ENCODE measurements at regions not wholly inside any gene's neighbourhood (a gene's known extent, or its start where the extent isn't known, plus 50 kb on each side); places are given as distances from the start of the nearest gene placed in this dataset.
A peak's percentile ranks its signal among the peaks of the same experiment; 100 is the strongest.

- no peaks in the 10 kb centered on the region for H3K27me3 ChIP-seq (ENCODE audit: control insufficient read depth, insufficient read depth, low read length)
- 98% methylated on average over 10 of the region's 12 CpGs for WGBS (ENCODE audit: insufficient coverage)
- H3K4me1 ChIP-seq (ENCODE audit: control insufficient read depth, insufficient read depth, low read length) = no peaks in the 10 kb centered on the region
- H3K27ac ChIP-seq (ENCODE audit: low read depth, low read length) = no peak overlapping the region
- no peak for DNase-seq (ENCODE audit: low read depth in 4 of 6, low spot score in 6 of 6)
- H3K9me3 ChIP-seq (ENCODE audit: control insufficient read depth, insufficient read depth, low read length) = peaks cover 2% of the 10 kb centered on the region
- no peak overlapping the region for H3K4me3 ChIP-seq (ENCODE audit: low read depth, low read length)
- H3K36me3 ChIP-seq (ENCODE audit: control insufficient read depth, insufficient read depth, low read length) = no peaks in the 10 kb centered on the region
These were observed 801.5 kb downstream of the CDH9 start for GRCh38 chr5:26236936-26237335.

- no peak overlapping the region for H3K27ac ChIP-seq (ENCODE audit: low read depth, low read length)
- no peaks in the 10 kb centered on the region for H3K4me1 ChIP-seq (ENCODE audit: control insufficient read depth, insufficient read depth, low read length)
- H3K4me3 ChIP-seq (ENCODE audit: low read depth, low read length) = no peak overlapping the region
- 97% methylated on average over 6 of the region's 8 CpGs for WGBS (ENCODE audit: insufficient coverage)
- H3K36me3 ChIP-seq (ENCODE audit: control insufficient read depth, insufficient read depth, low read length) = no peaks in the 10 kb centered on the region
- no peaks in the 10 kb centered on the region for H3K27me3 ChIP-seq (ENCODE audit: control insufficient read depth, insufficient read depth, low read length)
- DNase-seq (ENCODE audit: low read depth in 4 of 6, low spot score in 6 of 6) = no peak
- H3K9me3 ChIP-seq (ENCODE audit: control insufficient read depth, insufficient read depth, low read length) = peaks cover 2% of the 10 kb centered on the region
These were observed 805.7 kb downstream of the CDH9 start for GRCh38 chr5:26232706-26233105.

- H3K4me1 ChIP-seq (ENCODE audit: control insufficient read depth, insufficient read depth, low read length) = no peaks in the 10 kb centered on the region
- no peak overlapping the region for H3K4me3 ChIP-seq (ENCODE audit: low read depth, low read length)
- no peaks in the 10 kb centered on the region for H3K36me3 ChIP-seq (ENCODE audit: control insufficient read depth, insufficient read depth, low read length)
- no peaks in the 10 kb centered on the region for H3K27me3 ChIP-seq (ENCODE audit: control insufficient read depth, insufficient read depth, low read length)
- no peaks in the 10 kb centered on the region for H3K9me3 ChIP-seq (ENCODE audit: control insufficient read depth, insufficient read depth, low read length)
- H3K27ac ChIP-seq (ENCODE audit: low read depth, low read length) = no peak overlapping the region
- WGBS (ENCODE audit: insufficient coverage) = 89% methylated on average over 7 of the region's 9 CpGs
- DNase-seq (ENCODE audit: low read depth in 4 of 6, low spot score in 6 of 6) = no peak
These were observed 807.1 kb downstream of the CDH9 start for GRCh38 chr5:26231316-26231715.

- no peak for DNase-seq (ENCODE audit: low read depth in 4 of 6, low spot score in 6 of 6)
- no peak overlapping the region for H3K4me3 ChIP-seq (ENCODE audit: low read depth, low read length)
- H3K27me3 ChIP-seq (ENCODE audit: control insufficient read depth, insufficient read depth, low read length) = no peaks in the 10 kb centered on the region
- H3K9me3 ChIP-seq (ENCODE audit: control insufficient read depth, insufficient read depth, low read length) = no peaks in the 10 kb centered on the region
- H3K4me1 ChIP-seq (ENCODE audit: control insufficient read depth, insufficient read depth, low read length) = no peaks in the 10 kb centered on the region
- H3K36me3 ChIP-seq (ENCODE audit: control insufficient read depth, insufficient read depth, low read length) = no peaks in the 10 kb centered on the region
- WGBS (ENCODE audit: insufficient coverage) = 97% methylated on average over 7 of the region's 8 CpGs
- H3K27ac ChIP-seq (ENCODE audit: low read depth, low read length) = no peak overlapping the region
These were observed 808.5 kb downstream of the CDH9 start for GRCh38 chr5:26229848-26230247.

- Histone ChIP-seq H3K9me3 (ENCODE audit: control insufficient read depth, insufficient read depth, low read length) (no peaks in the 10 kb centered on the region), H3K27ac (ENCODE audit: low read depth, low read length) (no peak overlapping the region), H3K4me1 (ENCODE audit: control insufficient read depth, insufficient read depth, low read length) (no peaks in the 10 kb centered on the region), H3K36me3 (ENCODE audit: control insufficient read depth, insufficient read depth, low read length) (no peaks in the 10 kb centered on the region), H3K4me3 (ENCODE audit: low read depth, low read length) (no peak overlapping the region), H3K27me3 (ENCODE audit: control insufficient read depth, insufficient read depth, low read length) (no peaks in the 10 kb centered on the region)
- 92% methylated on average over 6 of the region's 6 CpGs for WGBS (ENCODE audit: insufficient coverage)
- DNase-seq (ENCODE audit: low read depth in 4 of 6, low spot score in 6 of 6) = no peak
These were observed 811.1 kb downstream of the CDH9 start for GRCh38 chr5:26227245-26227644.

- WGBS (ENCODE audit: insufficient coverage) = no CpG with 5 or more reads among the region's 2 CpGs
- DNase-seq (ENCODE audit: low read depth in 4 of 6, low spot score in 6 of 6) = peak in 1 of 6 donors; percentile 49
- no peaks in the 10 kb centered on the region for H3K36me3 ChIP-seq (ENCODE audit: control insufficient read depth, insufficient read depth, low read length)
- no peaks in the 10 kb centered on the region for H3K27me3 ChIP-seq (ENCODE audit: control insufficient read depth, insufficient read depth, low read length)
- H3K27ac ChIP-seq (ENCODE audit: low read depth, low read length) = no peak overlapping the region
- no peaks in the 10 kb centered on the region for H3K4me1 ChIP-seq (ENCODE audit: control insufficient read depth, insufficient read depth, low read length)
- no peak overlapping the region for H3K4me3 ChIP-seq (ENCODE audit: low read depth, low read length)
- H3K9me3 ChIP-seq (ENCODE audit: control insufficient read depth, insufficient read depth, low read length) = no peaks in the 10 kb centered on the region
These were observed 833.3 kb downstream of the CDH9 start for GRCh38 chr5:26205121-26205520.

- DNase-seq (ENCODE audit: low read depth in 4 of 6, low spot score in 6 of 6) = no peak
- H3K9me3 ChIP-seq (ENCODE audit: control insufficient read depth, insufficient read depth, low read length) = no peaks in the 10 kb centered on the region
- H3K36me3 ChIP-seq (ENCODE audit: control insufficient read depth, insufficient read depth, low read length) = no peaks in the 10 kb centered on the region
- no peak overlapping the region for H3K27ac ChIP-seq (ENCODE audit: low read depth, low read length)
- no peaks in the 10 kb centered on the region for H3K27me3 ChIP-seq (ENCODE audit: control insufficient read depth, insufficient read depth, low read length)
- H3K4me1 ChIP-seq (ENCODE audit: control insufficient read depth, insufficient read depth, low read length) = no peaks in the 10 kb centered on the region
- H3K4me3 ChIP-seq (ENCODE audit: low read depth, low read length) = no peak overlapping the region
- 100% methylated on average over 1 of the region's 5 CpGs for WGBS (ENCODE audit: insufficient coverage)
These were observed 844.8 kb downstream of the CDH9 start for GRCh38 chr5:26193626-26194025.

- H3K4me3 ChIP-seq (ENCODE audit: low read depth, low read length) = no peak overlapping the region
- no peaks in the 10 kb centered on the region for H3K4me1 ChIP-seq (ENCODE audit: control insufficient read depth, insufficient read depth, low read length)
- DNase-seq (ENCODE audit: low read depth in 4 of 6, low spot score in 6 of 6) = no peak
- no peak overlapping the region for H3K27ac ChIP-seq (ENCODE audit: low read depth, low read length)
- no peaks in the 10 kb centered on the region for H3K36me3 ChIP-seq (ENCODE audit: control insufficient read depth, insufficient read depth, low read length)
- H3K9me3 ChIP-seq (ENCODE audit: control insufficient read depth, insufficient read depth, low read length) = no peaks in the 10 kb centered on the region
- no peaks in the 10 kb centered on the region for H3K27me3 ChIP-seq (ENCODE audit: control insufficient read depth, insufficient read depth, low read length)
These were observed 845.9 kb downstream of the CDH9 start for GRCh38 chr5:26192486-26192885.

- Histone ChIP-seq H3K4me1 (ENCODE audit: control insufficient read depth, insufficient read depth, low read length) (no peaks in the 10 kb centered on the region), H3K27ac (ENCODE audit: low read depth, low read length) (no peak overlapping the region), H3K36me3 (ENCODE audit: control insufficient read depth, insufficient read depth, low read length) (no peaks in the 10 kb centered on the region), H3K4me3 (ENCODE audit: low read depth, low read length) (no peak overlapping the region), H3K9me3 (ENCODE audit: control insufficient read depth, insufficient read depth, low read length) (no peaks in the 10 kb centered on the region), H3K27me3 (ENCODE audit: control insufficient read depth, insufficient read depth, low read length) (no peaks in the 10 kb centered on the region)
- DNase-seq (ENCODE audit: low read depth in 4 of 6, low spot score in 6 of 6) = no peak
- WGBS (ENCODE audit: insufficient coverage) = no CpG with 5 or more reads among the region's 1 CpG
These were observed 856.8 kb downstream of the CDH9 start for GRCh38 chr5:26181582-26181981.

- 88% methylated on average over 7 of the region's 7 CpGs for WGBS (ENCODE audit: insufficient coverage)
- no peaks in the 10 kb centered on the region for H3K36me3 ChIP-seq (ENCODE audit: control insufficient read depth, insufficient read depth, low read length)
- H3K4me3 ChIP-seq (ENCODE audit: low read depth, low read length) = no peak overlapping the region
- H3K27me3 ChIP-seq (ENCODE audit: control insufficient read depth, insufficient read depth, low read length) = no peaks in the 10 kb centered on the region
- no peak for DNase-seq (ENCODE audit: low read depth in 4 of 6, low spot score in 6 of 6)
- H3K27ac ChIP-seq (ENCODE audit: low read depth, low read length) = no peak overlapping the region
- H3K9me3 ChIP-seq (ENCODE audit: control insufficient read depth, insufficient read depth, low read length) = no peaks in the 10 kb centered on the region
- no peaks in the 10 kb centered on the region for H3K4me1 ChIP-seq (ENCODE audit: control insufficient read depth, insufficient read depth, low read length)
These were observed 889.7 kb downstream of the CDH9 start for GRCh38 chr5:26148569-26149107.

Measured in spinal cord (tissue), 9 donors.